ENCODE measurements at regions not wholly inside any gene's neighbourhood (a gene's known extent, or its start where the extent isn't known, plus 50 kb on each side); places are given as distances from the start of the nearest gene placed in this dataset.

GRCh38 chr3:153657046-153657445, 464.1 kb upstream of the ARHGEF26 start:
- DNase-seq (ENCODE audit: low read depth in 2 of 2): no peak

- DNase-seq (ENCODE audit: low read depth in 2 of 2): no peak
These were observed 463.7 kb upstream of the ARHGEF26 start for GRCh38 chr3:153657461-153657860.

- no peak for DNase-seq (ENCODE audit: low read depth in 2 of 2)
These were observed 463.1 kb upstream of the ARHGEF26 start for GRCh38 chr3:153658136-153658535.

- no peak for DNase-seq (ENCODE audit: low read depth in 2 of 2)
These were observed 454.0 kb upstream of the ARHGEF26 start for GRCh38 chr3:153666991-153667740.

- no peak for DNase-seq (ENCODE audit: low read depth in 2 of 2)
These were observed 451.7 kb upstream of the ARHGEF26 start for GRCh38 chr3:153669527-153669926.

- DNase-seq (ENCODE audit: low read depth in 2 of 2): no peak
These were observed 450.6 kb upstream of the ARHGEF26 start for GRCh38 chr3:153670577-153670976.

- DNase-seq (ENCODE audit: low read depth in 2 of 2): no peak
These were observed 447.3 kb upstream of the ARHGEF26 start for GRCh38 chr3:153673853-153674252.

GRCh38 chr3:153679714-153680113, 441.5 kb upstream of the ARHGEF26 start:
- DNase-seq (ENCODE audit: low read depth in 2 of 2): no peak

GRCh38 chr3:153680526-153680925, 440.7 kb upstream of the ARHGEF26 start:
- no peak for DNase-seq (ENCODE audit: low read depth in 2 of 2)

- DNase-seq (ENCODE audit: low read depth in 2 of 2): no peak
These were observed 440.1 kb upstream of the ARHGEF26 start for GRCh38 chr3:153681057-153681456.

- no peak for DNase-seq (ENCODE audit: low read depth in 2 of 2)
These were observed 432.7 kb upstream of the ARHGEF26 start for GRCh38 chr3:153688301-153689120.

GRCh38 chr3:153693207-153693606, 428.0 kb upstream of the ARHGEF26 start:
- no peak for DNase-seq (ENCODE audit: low read depth in 2 of 2)

- no peak for DNase-seq (ENCODE audit: low read depth in 2 of 2)
These were observed 419.1 kb upstream of the ARHGEF26 start for GRCh38 chr3:153702106-153702505.

- no peak for DNase-seq (ENCODE audit: low read depth in 2 of 2)
These were observed 417.1 kb upstream of the ARHGEF26 start for GRCh38 chr3:153704115-153704514.

GRCh38 chr3:153706706-153707105, 414.5 kb upstream of the ARHGEF26 start:
- DNase-seq (ENCODE audit: low read depth in 2 of 2): no peak

GRCh38 chr3:153714016-153714415, 407.2 kb upstream of the ARHGEF26 start:
- DNase-seq (ENCODE audit: low read depth in 2 of 2): no peak

GRCh38 chr3:153714588-153715290, 406.5 kb upstream of the ARHGEF26 start:
- DNase-seq (ENCODE audit: low read depth in 2 of 2): no peak

- no peak for DNase-seq (ENCODE audit: low read depth in 2 of 2)
These were observed 399.0 kb upstream of the ARHGEF26 start for GRCh38 chr3:153722157-153722556.

GRCh38 chr3:153731071-153731470, 390.1 kb upstream of the ARHGEF26 start:
- DNase-seq (ENCODE audit: low read depth in 2 of 2): no peak

- DNase-seq (ENCODE audit: low read depth in 2 of 2): no peak
These were observed 386.2 kb upstream of the ARHGEF26 start for GRCh38 chr3:153734777-153735551.

- no peak for DNase-seq (ENCODE audit: low read depth in 2 of 2)
These were observed 381.1 kb upstream of the ARHGEF26 start for GRCh38 chr3:153740109-153740508.

- DNase-seq (ENCODE audit: low read depth in 2 of 2): no peak
These were observed 376.3 kb upstream of the ARHGEF26 start for GRCh38 chr3:153744889-153745288.

All from activated CD8-positive, alpha-beta memory T cell treated with anti-CD3 and anti-CD28 coated beads for 4 hours (primary cell).